ENCODE measurements at regions not wholly inside any gene's neighbourhood (a gene's known extent, or its start where the extent isn't known, plus 50 kb on each side); places are given as distances from the start of the nearest gene placed in this dataset.
A peak's percentile ranks its signal among the peaks of the same experiment; 100 is the strongest.
"Not testable (repeated sequence)": the region's sequence is repeated elsewhere in the genome, so short reads cannot be mapped to it uniquely, and the experiment has no call there.

DNA sequence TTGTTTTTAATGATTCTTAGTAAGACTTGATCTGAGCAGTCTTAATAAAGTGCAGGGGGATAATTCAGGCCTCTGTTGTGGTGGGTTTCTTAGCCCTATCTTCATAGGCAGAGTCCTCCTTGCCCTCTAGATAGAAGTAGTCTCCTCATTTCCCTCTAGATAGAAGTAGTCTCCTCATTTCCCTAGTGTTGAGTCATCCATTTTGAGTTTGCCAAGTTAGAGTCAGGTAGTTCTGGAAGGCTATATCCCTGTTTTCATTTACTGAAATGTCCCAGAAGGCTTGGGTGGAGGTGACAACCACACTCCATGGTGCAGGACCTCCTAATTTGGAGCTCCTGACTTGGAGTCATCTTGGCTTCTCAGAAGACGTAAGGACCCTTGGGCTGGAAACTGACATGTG, 384.6 kb downstream of the MLLT3 start:
- DNase-seq, result no peak

DNA sequence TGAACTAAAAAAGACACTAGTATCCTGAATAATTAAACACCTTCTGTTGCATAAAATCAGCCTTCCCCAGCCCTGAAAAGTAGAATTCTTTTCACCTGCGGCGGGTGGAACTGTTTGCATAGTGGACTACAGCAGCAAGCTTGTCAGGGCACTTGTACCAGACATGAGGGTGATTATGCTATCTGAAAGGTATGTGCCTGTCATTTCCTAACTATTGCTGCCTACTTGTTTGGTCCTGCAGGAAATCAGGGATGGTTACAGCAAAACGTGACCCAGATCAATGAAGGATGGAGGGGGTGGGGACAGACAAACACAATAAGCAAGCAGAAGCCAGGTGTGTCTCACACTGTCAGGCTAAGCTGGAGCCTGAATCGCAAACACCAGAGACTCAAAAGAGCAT, 385.6 kb downstream of the MLLT3 start:
- DNase-seq, result no peak

DNA sequence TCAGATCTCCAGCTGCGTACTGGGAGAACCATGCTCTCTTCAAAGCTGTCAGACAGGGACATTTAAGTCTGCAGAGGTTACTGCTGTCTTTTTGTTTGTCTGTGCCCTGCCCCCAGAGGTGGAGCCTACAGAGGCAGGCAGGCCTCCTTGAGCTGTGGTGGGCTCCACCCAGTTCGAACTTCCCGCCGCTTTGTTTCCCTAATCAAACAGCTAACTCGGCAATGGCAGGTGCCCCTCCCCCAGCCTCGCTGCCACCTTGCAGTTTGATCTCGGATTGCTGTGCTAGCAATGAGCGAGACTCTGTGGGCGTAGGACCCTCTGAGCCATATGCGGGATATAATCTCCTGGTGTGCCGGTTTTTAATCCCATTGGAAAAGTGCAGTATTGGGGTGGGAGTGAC, 387.1 kb downstream of the MLLT3 start:
- DNase-seq, result not testable (repeated sequence)

DNA sequence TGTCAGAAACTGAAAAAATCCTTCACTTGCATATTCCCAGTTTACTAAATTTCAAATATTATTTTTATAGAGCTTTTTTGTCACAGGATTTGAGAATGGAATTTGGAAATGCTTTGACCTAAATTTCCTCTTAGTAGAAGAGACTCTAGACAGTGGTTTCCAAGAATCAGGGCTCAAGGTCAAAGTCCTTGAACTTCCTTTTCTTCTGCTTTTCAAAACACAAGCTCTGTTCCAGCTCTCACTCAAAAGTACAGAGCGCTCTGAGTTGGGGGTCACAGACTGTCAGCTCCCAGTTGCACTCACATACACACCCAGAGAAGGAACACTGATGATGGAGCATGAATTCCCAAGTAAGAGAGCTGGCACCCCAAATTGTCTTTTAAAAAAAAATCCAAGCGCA, 394.2 kb downstream of the MLLT3 start:
- no peak for DNase-seq

DNA sequence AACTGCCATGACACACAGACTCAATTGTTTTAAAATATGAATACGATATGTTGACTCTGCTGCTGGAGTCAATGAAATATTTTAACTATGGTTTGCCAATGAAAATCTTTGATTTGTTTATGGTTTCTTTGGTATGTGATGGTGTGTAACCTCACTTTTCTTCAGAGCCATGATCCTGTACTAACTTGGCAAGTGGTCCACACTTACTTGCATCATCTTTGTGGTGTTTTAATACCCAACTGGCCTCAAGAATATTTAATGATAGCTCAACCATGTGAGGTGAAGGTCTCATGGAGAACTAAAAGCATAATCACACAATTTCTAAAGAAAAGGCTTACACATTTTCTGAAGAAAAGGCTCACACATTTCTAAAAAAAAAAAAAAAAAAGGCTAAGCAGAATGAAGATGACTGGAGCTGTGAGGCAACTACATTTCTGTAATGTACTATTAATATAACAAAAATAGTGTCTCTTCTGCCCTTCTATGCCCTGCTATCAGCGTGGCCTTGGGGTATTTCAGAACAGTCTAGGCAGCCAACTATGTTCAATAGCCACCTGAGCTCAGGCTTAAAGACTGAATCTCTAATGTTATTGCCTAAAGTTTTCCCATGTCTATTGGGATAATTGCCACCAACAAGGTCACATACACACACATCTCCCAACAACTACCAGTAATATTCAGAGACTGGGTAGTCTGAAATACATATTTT, 395.0 kb downstream of the MLLT3 start:
- DNase-seq, result no peak

DNA sequence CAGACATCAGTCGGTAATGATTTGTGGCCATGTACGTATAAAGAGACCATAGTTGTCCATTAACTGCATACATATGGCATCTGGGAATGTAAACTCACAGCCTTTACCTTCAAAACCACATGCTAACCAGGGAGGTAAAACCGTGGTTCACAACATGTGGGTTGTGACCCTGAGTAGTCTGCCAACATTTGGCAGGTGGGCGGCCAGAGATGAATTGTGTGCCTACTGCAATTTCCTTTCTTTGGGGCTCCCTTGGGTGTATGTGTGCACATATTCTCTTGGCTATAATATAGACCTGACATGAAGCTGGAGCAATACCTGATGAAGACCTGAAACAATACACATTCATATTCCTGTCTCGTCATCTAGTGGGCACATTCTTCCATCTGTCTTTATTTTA, 396.0 kb downstream of the MLLT3 start:
- DNase-seq, result no peak

DNA sequence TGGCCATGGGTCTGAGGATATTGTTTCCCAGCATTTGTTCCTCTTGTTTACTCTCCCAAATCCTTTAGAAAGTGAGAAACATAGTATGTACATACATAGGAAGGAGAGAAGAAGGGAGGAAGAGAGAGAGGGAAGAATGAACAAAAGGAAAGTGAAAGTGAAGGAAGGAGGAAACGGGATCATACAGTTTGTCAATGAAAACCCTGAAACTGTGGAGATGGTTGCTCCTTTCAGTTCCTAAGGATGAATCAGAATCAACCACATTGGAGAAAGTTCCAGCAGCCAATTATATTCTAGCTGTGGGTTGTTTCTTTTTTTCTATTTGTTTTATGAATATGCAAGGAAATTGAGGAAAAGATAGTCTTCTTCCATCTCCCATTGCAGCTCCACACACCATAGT, 396.5 kb downstream of the MLLT3 start:
- DNase-seq, result no peak

DNA sequence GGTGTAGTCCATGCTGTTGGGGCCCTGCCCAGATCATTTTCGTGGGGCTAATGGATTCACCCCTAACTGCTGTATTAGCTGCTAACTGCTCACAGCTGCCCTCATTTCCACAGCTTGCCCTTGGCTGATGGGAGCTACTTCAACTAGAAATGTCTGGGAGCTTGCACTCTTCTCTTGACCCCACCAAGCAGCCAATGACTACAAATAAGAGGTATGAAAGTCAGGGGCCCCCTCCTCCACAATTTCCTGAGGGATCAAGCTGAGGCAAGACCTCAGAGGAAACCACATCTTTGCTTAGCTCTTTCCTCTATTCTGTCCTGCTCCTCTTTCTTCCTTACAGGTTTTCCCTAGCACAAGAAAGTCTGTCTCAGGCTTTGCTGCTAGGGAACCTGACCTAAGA, 397.5 kb downstream of the MLLT3 start:
- no peak for DNase-seq

DNA sequence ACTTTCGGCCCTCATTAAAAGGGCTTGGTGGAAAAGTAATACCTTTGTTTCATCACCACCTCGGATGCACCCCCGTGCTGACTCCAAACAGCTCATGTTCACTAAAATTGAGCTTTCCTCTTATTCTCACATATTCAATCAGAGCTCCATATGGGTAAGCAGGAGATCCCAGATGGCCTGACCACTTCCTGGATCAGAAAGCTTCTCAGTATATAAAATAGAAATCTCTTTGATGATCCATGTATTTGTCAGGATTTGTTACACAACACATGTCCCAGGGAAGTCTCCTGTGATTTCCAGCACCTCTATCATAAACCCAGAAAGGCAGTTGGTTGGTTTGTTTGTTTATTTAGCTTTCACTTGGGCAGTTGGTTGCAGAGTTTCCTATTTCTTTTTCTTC, 402.0 kb downstream of the MLLT3 start:
- no peak for DNase-seq

DNA sequence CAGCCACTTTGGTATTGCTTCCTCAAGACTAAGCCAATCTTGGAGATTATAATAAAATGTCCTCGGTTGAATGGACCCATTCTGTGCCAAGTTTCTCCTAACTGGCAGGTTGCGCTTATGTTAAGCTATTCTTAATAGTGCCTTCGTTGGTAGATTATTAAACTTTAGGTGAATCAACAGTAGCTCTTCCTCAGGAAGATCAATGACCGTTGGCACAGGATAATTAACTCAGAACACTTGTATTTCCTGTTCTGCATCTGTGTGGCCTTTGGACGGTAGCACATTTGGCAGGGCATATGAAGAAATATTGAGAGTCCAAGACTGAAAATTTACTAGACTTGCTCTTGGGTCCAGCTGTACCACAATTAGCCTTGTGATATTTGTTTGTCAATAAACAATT, 402.9 kb downstream of the MLLT3 start:
- no peak for DNase-seq

DNA sequence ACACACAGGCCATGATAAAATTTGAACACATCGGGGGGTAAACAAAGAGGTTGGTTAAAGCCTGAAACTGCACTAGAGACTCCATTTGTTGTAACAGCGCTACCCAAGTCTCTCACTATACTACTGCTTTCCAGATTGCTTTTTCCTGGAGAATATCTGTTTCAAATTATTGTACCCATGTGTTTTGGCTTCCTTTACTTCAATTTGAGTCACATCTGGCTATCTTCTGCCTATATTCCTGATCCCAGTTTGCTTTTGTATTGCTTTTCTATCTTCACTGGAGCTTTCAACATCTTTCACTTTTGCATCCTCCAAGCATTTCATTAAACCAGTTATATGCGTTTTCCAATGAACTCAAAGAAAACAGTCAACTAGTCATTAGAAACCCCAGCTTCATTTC, 404.7 kb downstream of the MLLT3 start:
- no peak for DNase-seq

DNA sequence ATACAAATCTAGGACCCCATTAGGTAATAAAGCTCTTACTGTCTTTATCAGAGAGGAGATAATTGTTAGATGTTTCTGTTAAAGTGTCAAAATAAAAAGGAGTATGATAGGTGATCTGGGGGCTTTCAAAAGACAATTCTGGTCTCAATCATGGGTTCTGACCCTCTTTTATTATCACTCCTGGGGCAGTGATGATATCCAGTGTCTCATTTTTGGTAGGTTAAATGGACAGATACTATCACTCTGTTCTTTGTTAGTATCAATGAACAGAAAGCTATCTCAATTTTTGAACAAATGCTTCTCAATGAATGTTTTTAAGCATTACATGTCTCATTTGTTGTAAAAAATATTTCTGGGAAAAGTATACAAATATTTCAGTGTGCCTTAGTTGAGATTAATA, 405.9 kb downstream of the MLLT3 start:
- no peak for DNase-seq

DNA sequence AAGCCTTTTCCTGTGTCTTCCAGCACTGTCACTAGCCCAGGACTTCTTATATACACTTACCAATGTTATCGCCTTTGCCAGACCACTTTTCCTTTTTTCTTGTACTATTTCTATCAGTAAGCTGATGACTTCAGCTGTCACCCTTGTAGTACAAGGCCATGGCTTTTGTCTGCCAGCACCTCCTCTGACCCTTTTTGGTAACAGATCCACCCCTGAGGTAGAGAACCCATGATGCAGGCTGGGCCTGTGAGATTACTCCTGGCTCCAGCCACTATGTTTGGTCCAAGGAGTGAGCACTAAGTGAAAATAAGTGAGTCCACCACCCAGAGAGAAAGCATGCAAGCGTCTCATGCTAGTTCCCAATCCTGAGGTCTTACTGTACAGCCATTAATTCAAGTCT, 406.7 kb downstream of the MLLT3 start:
- DNase-seq, result no peak

DNA sequence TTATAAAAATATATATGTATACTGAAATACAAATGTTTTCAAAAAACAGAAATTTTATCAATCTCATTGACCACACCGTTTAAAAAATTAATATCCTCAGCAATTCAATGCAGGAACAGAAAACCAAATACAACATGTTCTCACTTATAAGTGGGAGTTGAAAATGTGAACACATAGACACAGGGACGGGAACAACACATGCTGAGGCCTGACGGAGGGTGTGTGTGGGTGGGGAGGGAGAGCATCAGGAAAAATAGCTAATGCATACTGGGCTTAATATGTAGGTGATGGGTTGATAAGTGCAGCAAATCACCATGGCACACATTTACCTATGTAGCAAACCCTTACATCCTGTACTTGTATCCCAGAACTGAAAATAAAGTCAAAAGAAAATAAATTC, 409.5 kb downstream of the MLLT3 start:
- DNase-seq, result no peak

DNA sequence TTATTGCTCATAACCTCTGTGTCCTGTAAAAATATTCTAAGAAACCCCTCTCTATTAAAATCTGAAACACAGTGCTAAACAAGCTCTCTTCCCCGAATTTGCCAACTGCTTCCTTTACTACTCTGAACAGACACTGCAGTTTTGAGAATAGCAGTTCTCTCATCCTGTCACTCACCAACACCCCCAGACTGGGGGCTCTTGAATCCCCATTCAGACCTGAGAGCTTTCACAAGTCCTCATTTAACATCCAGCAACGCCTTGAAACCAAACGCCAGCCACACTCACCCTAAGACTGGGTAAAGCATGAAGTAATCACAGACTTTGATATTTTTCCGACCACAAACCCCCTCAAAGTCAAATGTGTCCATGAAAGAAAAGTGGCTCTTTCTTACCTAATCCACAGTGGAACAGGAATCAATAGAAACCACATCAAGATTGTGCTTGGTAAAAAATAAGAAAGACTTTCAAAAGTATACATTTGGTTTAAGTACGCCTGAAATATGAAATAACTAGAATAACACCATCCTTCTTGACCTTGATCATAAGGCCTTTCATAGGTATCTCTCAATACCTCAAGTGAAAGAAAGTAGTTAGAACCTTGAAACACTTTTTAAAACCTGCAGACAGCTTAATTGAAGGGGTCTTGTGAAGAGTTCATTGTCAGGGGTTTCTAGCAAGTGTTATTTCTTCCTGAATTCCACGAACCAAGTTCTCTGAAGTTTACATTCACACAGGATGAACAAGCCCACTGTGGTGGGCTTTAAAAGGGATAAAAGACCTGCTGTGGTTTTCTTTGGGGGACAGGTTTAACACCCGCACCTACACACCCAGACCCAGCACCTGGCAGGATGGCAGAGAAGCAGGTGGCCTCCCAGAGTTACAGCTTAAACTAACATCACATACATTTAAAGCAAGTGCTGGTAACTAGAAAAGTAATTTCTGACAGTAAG, 412.6 kb downstream of the MLLT3 start:
- peak; percentile 29 for DNase-seq

DNA sequence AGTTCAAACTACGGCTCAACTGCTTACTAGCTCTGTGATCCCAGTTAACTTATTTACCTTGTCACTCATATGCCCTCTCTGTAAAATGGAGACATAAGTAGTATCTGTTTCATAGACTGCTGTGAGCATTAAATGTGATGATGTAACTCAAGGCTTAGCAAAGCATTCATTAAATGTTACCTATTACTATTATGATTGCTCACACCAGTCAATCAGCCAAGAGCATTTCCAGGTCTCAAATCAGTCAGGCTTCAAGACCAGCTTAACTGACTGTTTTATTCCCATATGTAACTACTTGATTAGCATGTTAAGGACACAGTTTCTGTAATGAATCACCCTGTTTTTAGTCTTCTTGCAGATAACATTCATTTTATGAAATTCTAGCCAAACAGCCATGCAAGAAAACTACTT, 413.3 kb downstream of the MLLT3 start:
- DNase-seq, result no peak

DNA sequence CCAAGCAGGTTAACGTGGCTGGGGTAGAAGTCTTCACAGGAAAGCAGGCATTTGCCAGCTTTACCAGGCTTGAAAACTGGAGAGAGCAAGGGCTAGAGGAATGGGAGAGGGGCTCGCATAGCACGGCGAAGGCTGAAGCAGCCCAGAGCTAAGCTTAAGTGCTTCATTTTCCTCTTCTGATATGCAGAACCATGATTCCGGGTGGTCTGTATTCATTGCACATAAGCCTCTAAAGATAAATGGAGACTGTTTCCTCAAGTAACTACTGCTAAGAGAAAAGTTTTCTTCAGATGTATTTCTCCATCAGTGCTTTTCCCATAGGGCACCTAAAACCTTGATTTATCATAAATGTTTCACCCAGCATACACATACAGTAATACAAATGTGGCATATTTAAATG, 414.1 kb downstream of the MLLT3 start:
- DNase-seq, result no peak

DNA sequence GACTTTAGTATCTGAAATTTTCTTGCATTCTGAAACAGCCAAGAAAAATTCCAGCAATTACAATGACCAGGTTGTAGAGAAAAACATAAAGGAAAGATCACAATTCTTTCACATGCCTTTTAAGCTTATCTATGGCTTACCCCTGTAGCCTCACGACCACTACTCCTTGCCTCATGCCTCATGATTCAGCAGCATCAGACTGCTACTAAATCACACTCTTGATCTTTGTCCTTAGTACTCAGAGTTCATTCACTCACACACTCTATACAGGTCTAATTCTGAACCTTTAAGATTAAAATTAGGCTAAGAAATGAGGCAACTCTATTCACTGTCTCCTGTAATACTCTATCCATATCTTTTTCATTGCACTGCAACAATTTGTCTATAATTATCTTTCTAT, 415.1 kb downstream of the MLLT3 start:
- DNase-seq, result no peak

DNA sequence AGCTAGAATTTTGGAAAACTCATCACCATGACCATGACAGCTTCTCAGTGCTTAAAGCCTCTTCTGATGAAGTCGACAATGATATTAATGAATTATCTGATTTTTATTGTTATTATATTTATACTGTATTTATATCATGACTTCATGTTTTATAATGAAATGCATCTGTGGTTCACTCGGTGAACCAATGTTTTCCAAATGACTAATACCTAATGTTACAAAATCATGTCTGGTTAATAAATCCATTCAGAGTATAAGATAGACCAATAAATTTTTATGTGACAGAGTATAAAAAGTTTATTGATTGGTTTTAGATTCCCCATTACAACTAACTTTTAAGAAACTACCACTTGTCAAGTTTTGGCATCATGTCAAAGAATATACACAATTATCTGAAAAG, 416.5 kb downstream of the MLLT3 start:
- no peak for DNase-seq

DNA sequence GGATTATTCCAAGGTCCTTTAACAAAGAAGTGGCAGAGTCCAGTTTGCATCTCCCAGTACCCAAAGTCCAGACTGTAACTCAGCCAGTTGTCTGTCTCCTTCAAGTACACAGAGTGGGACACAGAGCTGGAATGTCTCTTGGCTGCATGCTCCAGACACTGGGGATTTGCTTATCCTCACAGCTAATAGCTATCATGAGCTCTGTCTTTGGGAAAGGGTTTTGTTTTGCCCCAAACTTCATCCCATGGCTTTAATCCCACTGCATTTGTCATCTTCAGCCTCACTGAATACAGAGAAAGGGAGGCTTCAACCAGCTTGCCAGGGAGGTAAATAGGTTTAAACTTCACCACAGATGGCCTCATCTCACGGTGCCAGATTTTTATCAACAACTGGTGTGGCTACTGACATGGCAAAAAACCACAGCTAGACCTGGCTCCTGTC, 412.2 kb upstream of the SLC24A2 start:
- DNase-seq, result no peak

DNA sequence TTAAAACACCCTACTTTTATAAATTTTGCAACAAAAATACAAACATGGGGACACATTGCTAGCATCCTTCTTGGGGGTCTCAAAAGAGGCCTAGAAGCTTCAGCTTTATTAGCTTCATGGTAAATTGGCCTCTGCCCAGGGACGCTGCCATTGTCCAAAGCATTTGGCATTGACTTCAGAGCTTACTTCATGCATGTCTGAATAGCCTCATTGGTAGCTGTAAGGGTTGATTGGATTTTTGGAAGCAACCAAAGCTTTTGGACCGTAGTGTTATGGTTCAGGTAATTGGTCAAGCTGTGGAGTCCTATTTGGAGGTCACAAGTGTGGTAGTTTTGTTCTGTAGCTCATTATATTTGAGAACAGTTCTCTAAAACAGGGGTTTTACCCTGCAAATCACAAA, 411.7 kb upstream of the SLC24A2 start:
- DNase-seq, result no peak

DNA sequence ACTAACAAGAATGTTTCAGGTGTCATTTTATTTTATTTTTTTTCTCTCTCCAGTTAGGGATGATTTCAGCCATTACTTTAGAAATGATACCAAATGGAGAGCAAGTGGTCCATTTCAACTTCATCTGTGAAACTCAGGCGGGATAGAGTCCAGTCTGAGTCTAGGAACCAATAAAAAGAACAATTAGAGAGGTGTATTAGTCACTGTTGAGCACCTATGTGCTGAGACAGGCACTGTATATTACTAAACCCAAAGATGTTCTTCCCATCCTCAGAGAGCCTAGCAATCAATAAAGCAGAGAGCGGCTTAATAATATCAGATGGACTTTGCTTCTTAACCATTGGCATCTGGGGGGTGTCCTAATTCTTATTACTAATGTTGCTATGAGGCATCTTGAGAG, 410.3 kb upstream of the SLC24A2 start:
- no peak for DNase-seq

DNA sequence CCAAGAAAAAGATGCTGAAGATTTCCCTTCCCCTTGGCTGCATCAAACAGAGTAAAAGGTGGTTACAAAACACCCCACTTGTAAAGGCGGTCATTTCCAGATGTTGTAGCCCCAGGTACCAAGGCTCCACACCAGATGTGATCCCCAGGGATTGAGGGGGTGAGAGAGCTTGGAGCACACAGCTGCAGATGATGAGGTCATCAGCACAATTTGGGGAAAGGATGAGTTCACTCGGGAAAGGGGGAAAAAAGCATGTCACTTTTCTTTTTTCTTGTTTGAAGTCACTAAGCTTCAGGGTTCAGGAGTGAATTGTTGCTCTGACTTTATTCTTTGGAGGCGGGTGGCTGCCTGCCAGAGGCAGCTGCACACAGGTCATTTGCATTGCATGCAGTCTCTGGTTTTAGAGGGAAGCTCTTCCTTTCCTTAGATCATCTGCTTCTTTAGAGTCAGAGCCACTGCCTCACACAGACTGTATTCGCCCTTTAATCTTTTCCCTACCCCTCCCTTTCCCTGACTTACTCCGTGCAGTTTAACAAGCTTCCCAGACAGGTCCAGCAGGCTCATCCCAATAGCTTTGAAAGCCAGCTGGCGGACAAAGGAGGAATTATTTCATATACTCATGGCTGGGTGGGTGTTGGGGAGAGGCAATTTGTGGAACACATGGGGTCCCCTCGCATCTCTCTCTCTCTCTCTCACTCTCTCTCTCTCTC, 409.3 kb upstream of the SLC24A2 start:
- DNase-seq, result no peak

Measured in CD4-positive, alpha-beta T cell treated with Interleukin-10 for 1 hour (primary cell).